ENCODE measurements at regions not wholly inside any gene's neighbourhood (a gene's known extent, or its start where the extent isn't known, plus 50 kb on each side); places are given as distances from the start of the nearest gene placed in this dataset.

- CTCF ChIA-PET, result no interaction called here
- no peaks in the 10 kb centered on the region for H3K27me3 ChIP-seq (ENCODE audit: control insufficient read depth, insufficient read depth, low read length)
- no peak for DNase-seq (ENCODE audit: low read depth, low spot score)
- no peak overlapping the region for H3K27ac ChIP-seq (ENCODE audit: low read depth, low read length)
- no peak for TF ChIP-seq CTCF (IDR thresholded peaks at IDR 0.05; ENCODE audit: low read depth, low read length)
- peaks cover 4% of the 10 kb centered on the region; the same call in 1 of the 2 replicates for H3K9me3 ChIP-seq (ENCODE audit: control insufficient read depth, insufficient read depth, low read length)
- POLR2A ChIA-PET, result no interaction called here
- H3K4me3 ChIP-seq (ENCODE audit: low read depth, low read length), result no peak overlapping the region
These were observed 508.5 kb upstream of the ZNF717 start for GRCh38 chr3:76293856-76294255.

- no peak overlapping the region for H3K4me3 ChIP-seq (ENCODE audit: low read depth, low read length)
- CTCF ChIA-PET, result no interaction called here
- no peak for TF ChIP-seq CTCF (IDR thresholded peaks at IDR 0.05; ENCODE audit: low read depth, low read length)
These were observed 515.4 kb upstream of the ZNF717 start for GRCh38 chr3:76300746-76301145.

GRCh38 chr3:76307556-76307955 lies 522.2 kb upstream of the ZNF717 start:
- ChIA-PET POLR2A (no interaction called here), CTCF (interaction anchor here (0.6 kb wide), 1 partner anchor 9 kb away, joined by 3 read pairs; no protein-coding TSS in a partner anchor)
- H3K9me3 ChIP-seq (ENCODE audit: control insufficient read depth, insufficient read depth, low read length), result no peaks in the 10 kb centered on the region
- no peak overlapping the region for H3K4me3 ChIP-seq (ENCODE audit: low read depth, low read length)
- peak overlapping the region; percentile 74 for H3K27ac ChIP-seq (ENCODE audit: low read depth, low read length)
- no peak for TF ChIP-seq CTCF (IDR thresholded peaks at IDR 0.05; ENCODE audit: low read depth, low read length)
- no peaks in the 10 kb centered on the region for H3K27me3 ChIP-seq (ENCODE audit: control insufficient read depth, insufficient read depth, low read length)
- DNase-seq (ENCODE audit: low read depth, low spot score), result no peak

More at GRCh38 chr3:76300746-76301145, 515.4 kb upstream of the ZNF717 start:
- Histone ChIP-seq H3K27ac (ENCODE audit: low read depth, low read length) (no peak overlapping the region), H3K27me3 (ENCODE audit: control insufficient read depth, insufficient read depth, low read length) (no peaks in the 10 kb centered on the region), H3K9me3 (ENCODE audit: control insufficient read depth, insufficient read depth, low read length) (no peaks in the 10 kb centered on the region)
- POLR2A ChIA-PET, result no interaction called here
- DNase-seq (ENCODE audit: low read depth, low spot score), result no peak

- H3K9me3 ChIP-seq (ENCODE audit: control insufficient read depth, insufficient read depth, low read length), result no peaks in the 10 kb centered on the region
- H3K27ac ChIP-seq (ENCODE audit: low read depth, low read length), result no peak overlapping the region
- no peaks in the 10 kb centered on the region for H3K27me3 ChIP-seq (ENCODE audit: control insufficient read depth, insufficient read depth, low read length)
- peak; percentile 63 for DNase-seq (ENCODE audit: low read depth, low spot score)
- CTCF ChIA-PET, result interaction anchor here (0.6 to 1.1 kb wide), 4 partner anchors 262 to 577 kb away, joined by 3 to 4 read pairs (median 3); no protein-coding TSS in a partner anchor
- TF ChIP-seq CTCF (IDR thresholded peaks at IDR 0.05; ENCODE audit: low read depth, low read length), result no peak
- POLR2A ChIA-PET, result interaction anchor here (0.9 kb wide), 1 partner anchor 128 kb away, joined by 4 read pairs; no protein-coding TSS in a partner anchor
- no peak overlapping the region; the same call in 1 of the 2 replicates for H3K4me3 ChIP-seq (ENCODE audit: low read depth, low read length)
These were observed 523.2 kb upstream of the ZNF717 start for GRCh38 chr3:76308541-76308940.

GRCh38 chr3:76310089-76310488 lies 524.7 kb upstream of the ZNF717 start:
- Histone ChIP-seq H3K27ac (ENCODE audit: low read depth, low read length) (no peak overlapping the region), H3K4me3 (ENCODE audit: low read depth, low read length) (peak overlapping the region; percentile 67; the same call in 1 of the 2 replicates), H3K9me3 (ENCODE audit: control insufficient read depth, insufficient read depth, low read length) (no peaks in the 10 kb centered on the region), H3K27me3 (ENCODE audit: control insufficient read depth, insufficient read depth, low read length) (no peaks in the 10 kb centered on the region)
- no peak for DNase-seq (ENCODE audit: low read depth, low spot score)
- no peak for TF ChIP-seq CTCF (IDR thresholded peaks at IDR 0.05; ENCODE audit: low read depth, low read length)
- CTCF ChIA-PET, result interaction anchor here (1.3 to 1.9 kb wide), 2 partner anchors 260 to 264 kb away, joined by 4 to 9 read pairs; no protein-coding TSS in a partner anchor
- POLR2A ChIA-PET, result no interaction called here
